WTC11 (cell line): ENCODE measurements at regions not wholly inside any gene's neighbourhood (a gene's known extent, or its start where the extent isn't known, plus 50 kb on each side); places are given as distances from the start of the nearest gene placed in this dataset.

Experiments used
- ATAC-seq: fragments of 200-7000 bp; cut with Tn5 transposase; 2 replicates; pipeline ENCODE4 v1.10.0; 2021; ENCODE audit warnings: mild to moderate bottlenecking, moderate library complexity
- CTCF ChIA-PET: fragments of 300-600 bp; sonication (Branson Sonifier 250); formaldehyde crosslinking; loops from one replicate; lab custom pipeline; 2021; ENCODE audit warnings: antibody characterized with exemption; lab: Charles Lee
- POLR2A ChIA-PET: fragments of 350-600 bp; sonication (Branson Sonifier 250); formaldehyde crosslinking; loops from one replicate; lab custom pipeline; 2021; ENCODE audit warnings: antibody characterized with exemption; lab: Charles Lee
- DNase-seq: peaks from one replicate; pipeline ENCODE4 v3.0.0; 2021; ENCODE audit warnings: low spot score
- H3K27ac Mint-ChIP-seq: 2 replicates; pipeline ENCODE4 v1.8.0; 2021; ENCODE audit warnings: mixed read lengths
- H3K27me3 Mint-ChIP-seq: 2 replicates; pipeline ENCODE4 v1.8.0; 2021; ENCODE audit warnings: low read depth, mild to moderate bottlenecking, moderate library complexity, mixed read lengths
- H3K36me3 Mint-ChIP-seq: 2 replicates; pipeline ENCODE4 v1.8.0; 2021; ENCODE audit warnings: mixed read lengths
- H3K4me1 Mint-ChIP-seq: 2 replicates; pipeline ENCODE4 v1.8.0; 2022; ENCODE audit warnings: mixed read lengths
- H3K4me3 Mint-ChIP-seq: 2 replicates; pipeline ENCODE4 v1.8.0; 2021; ENCODE audit warnings: mild to moderate bottlenecking, moderate library complexity, mixed read lengths
- H3K9me3 Mint-ChIP-seq: 2 replicates; pipeline ENCODE4 v1.8.0; 2021; ENCODE audit warnings: mixed read lengths
- ARID4B ChIP-seq: sonication (generic); formaldehyde crosslinking; IDR thresholded peaks from 2 replicates; pipeline ENCODE4 v1.8.0; 2023; ENCODE audit warnings: missing genetic modification reagents, mild to moderate bottlenecking, borderline replicate concordance
- ATF3 ChIP-seq: sonication (generic); formaldehyde crosslinking; conservative IDR thresholded peaks from 2 replicates; pipeline ENCODE4 v1.8.1; 2022; ENCODE audit warnings: mild to moderate bottlenecking, missing genetic modification reagents
- ELF4 ChIP-seq: sonication (generic); formaldehyde crosslinking; IDR thresholded peaks from 2 replicates; pipeline ENCODE4 v1.8.1; 2022; ENCODE audit warnings: low read depth, mild to moderate bottlenecking, moderate library complexity, missing genetic modification reagents
- ESRRA ChIP-seq: sonication (generic); formaldehyde crosslinking; IDR thresholded peaks from 2 replicates; pipeline ENCODE4 v1.8.1; 2022; ENCODE audit warnings: mild to moderate bottlenecking, missing genetic modification reagents, borderline replicate concordance
- FOXP4 ChIP-seq: sonication (generic); formaldehyde crosslinking; IDR thresholded peaks from 2 replicates; pipeline ENCODE4 v1.8.0; 2022; ENCODE audit warnings: mild to moderate bottlenecking, missing genetic modification reagents
- GTF2I ChIP-seq: fragments of 250-450 bp; sonication (Bioruptor Pico); conservative IDR thresholded peaks from 2 replicates; pipeline ENCODE4 v1.4.0; 2021; ENCODE audit warnings: mild to moderate bottlenecking
- IRF2 ChIP-seq: sonication (generic); formaldehyde crosslinking; IDR thresholded peaks from 2 replicates; pipeline ENCODE4 v1.8.0; 2022; ENCODE audit warnings: low read depth, missing genetic modification reagents, borderline replicate concordance
- JAZF1 ChIP-seq: fragments of 250-450 bp; sonication (Bioruptor Pico); IDR thresholded peaks from 2 replicates; pipeline ENCODE4 v1.9.0; 2021; ENCODE audit warnings: moderate library complexity, mild to moderate bottlenecking, inconsistent platforms
- NR3C1 ChIP-seq: sonication (generic); formaldehyde crosslinking; conservative IDR thresholded peaks from 2 replicates; pipeline ENCODE4 v1.8.1; 2023; ENCODE audit warnings: low read depth, mild to moderate bottlenecking, missing genetic modification reagents
- PRDM15 ChIP-seq: sonication (generic); formaldehyde crosslinking; IDR thresholded peaks from 2 replicates; pipeline ENCODE4 v1.8.0; 2022; ENCODE audit warnings: missing genetic modification reagents
- PREB ChIP-seq: sonication (generic); formaldehyde crosslinking; IDR thresholded peaks from 2 replicates; pipeline ENCODE4 v1.8.1; 2022; ENCODE audit warnings: mild to moderate bottlenecking, missing genetic modification reagents, moderate library complexity, borderline replicate concordance
- RORB ChIP-seq: fragments of 250-450 bp; sonication (Bioruptor Pico); IDR thresholded peaks from 2 replicates; pipeline ENCODE4 v1.9.0; 2021; ENCODE audit warnings: mild to moderate bottlenecking
- SMAD3 ChIP-seq: sonication (generic); formaldehyde crosslinking; IDR thresholded peaks from 2 replicates; pipeline ENCODE4 v1.8.0; 2022; ENCODE audit warnings: missing genetic modification reagents, mild to moderate bottlenecking, borderline replicate concordance
- TEAD1 ChIP-seq: sonication (generic); formaldehyde crosslinking; IDR thresholded peaks from 2 replicates; pipeline ENCODE4 v1.8.0; 2022; ENCODE audit warnings: mild to moderate bottlenecking, missing genetic modification reagents
- ZBTB21 ChIP-seq: sonication (generic); formaldehyde crosslinking; IDR thresholded peaks from 2 replicates; pipeline ENCODE4 v1.8.1; 2023; ENCODE audit warnings: mild to moderate bottlenecking, missing genetic modification reagents, borderline replicate concordance
- ZNF232 ChIP-seq: sonication (generic); formaldehyde crosslinking; IDR thresholded peaks from 2 replicates; pipeline ENCODE4 v1.8.0; 2022; ENCODE audit warnings: mild to moderate bottlenecking, missing genetic modification reagents
- ZNF416 ChIP-seq: fragments of 250-450 bp; sonication (Bioruptor Pico); IDR thresholded peaks from 2 replicates; pipeline ENCODE4 v1.9.0; 2021; ENCODE audit warnings: mild to moderate bottlenecking, inconsistent platforms
- ZNF425 ChIP-seq: fragments of 250-450 bp; sonication (Bioruptor Pico); conservative IDR thresholded peaks from 2 replicates; pipeline ENCODE4 v1.9.0; 2021; ENCODE audit warnings: mild to moderate bottlenecking
- ZNF512 ChIP-seq: sonication (generic); formaldehyde crosslinking; IDR thresholded peaks from 2 replicates; pipeline ENCODE4 v1.8.1; 2022; ENCODE audit warnings: missing genetic modification reagents, borderline replicate concordance

GRCh38 chr20:23253524-23253923 is 97.1 kb upstream of the NXT1 start:
- Mint-ChIP-seq H3K27ac (no peak overlapping the region), H3K4me3 (no peak overlapping the region), H3K9me3 (no peaks in the 10 kb centered on the region), H3K4me1 (peaks cover 11% of the 10 kb centered on the region), H3K36me3 (no peaks in the 10 kb centered on the region), H3K27me3 (no peaks in the 10 kb centered on the region)
- POLR2A ChIA-PET, result no interaction called here
- DNase-seq (no peak), ATAC-seq (no peak)
- TF ChIP-seq GTF2I (CRISPR knock-in tag) (no peak), NR3C1 (CRISPR knock-in tag) (no peak)
- CTCF ChIA-PET, result no interaction called here

- Mint-ChIP-seq H3K27me3 (no peaks in the 10 kb centered on the region), H3K27ac (no peak overlapping the region), H3K9me3 (no peaks in the 10 kb centered on the region), H3K36me3 (no peaks in the 10 kb centered on the region), H3K4me1 (peaks cover 9% of the 10 kb centered on the region), H3K4me3 (no peak overlapping the region)
- DNase-seq (no peak), ATAC-seq (no peak)
- ChIA-PET CTCF (no interaction called here), POLR2A (no interaction called here)
- TF ChIP-seq ESRRA, result no peak
- no peak for TF ChIP-seq FOXP4
- no peak for TF ChIP-seq ZNF232 (CRISPR knock-in tag)
- no peak for TF ChIP-seq PRDM15
- no peak for TF ChIP-seq PREB (CRISPR knock-in tag)
- no peak for TF ChIP-seq IRF2 (CRISPR knock-in tag)
- TF ChIP-seq RORB (CRISPR knock-in tag), result no peak
- no peak for TF ChIP-seq ZBTB21 (CRISPR knock-in tag)
- no peak for TF ChIP-seq ZNF512
- no peak for TF ChIP-seq ELF4 (CRISPR knock-in tag)
- TF ChIP-seq SMAD3, result no peak
- no peak for TF ChIP-seq ARID4B (CRISPR knock-in tag)
- no peak for TF ChIP-seq ZNF416 (CRISPR knock-in tag)
- TF ChIP-seq JAZF1 (CRISPR knock-in tag), result no peak
- no peak for TF ChIP-seq ATF3 (CRISPR knock-in tag)
- no peak for TF ChIP-seq ZNF425
- no peak for TF ChIP-seq TEAD1 (CRISPR knock-in tag)
These were observed 98.8 kb upstream of the NXT1 start for GRCh38 chr20:23251779-23252178.
